ENCODE measurements at regions not wholly inside any gene's neighbourhood (a gene's known extent, or its start where the extent isn't known, plus 50 kb on each side); places are given as distances from the start of the nearest gene placed in this dataset.
A peak's percentile ranks its signal among the peaks of the same experiment; 100 is the strongest.

DNA sequence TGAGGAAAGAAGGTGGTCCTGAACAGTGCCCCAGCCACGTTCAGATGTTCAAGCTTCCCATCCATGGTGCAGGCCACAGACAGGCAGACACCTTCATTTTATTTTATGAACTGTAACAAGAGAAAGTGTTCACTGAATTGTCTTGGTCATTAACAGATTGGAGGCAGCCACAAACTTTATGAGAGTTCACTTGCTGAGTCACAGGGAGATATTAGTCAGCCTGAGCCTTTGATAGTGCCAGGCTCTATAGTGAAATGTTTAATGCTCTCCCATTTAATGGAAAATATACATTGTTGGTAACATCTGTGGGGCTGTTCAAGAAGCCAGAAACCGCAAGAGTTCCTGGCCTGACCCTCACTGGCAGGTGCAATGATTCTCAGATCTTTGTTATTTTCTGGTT is 237.0 kb downstream of the TENT4A start:
- DNase-seq = no peak
- H3K9me3 ChIP-seq (ENCODE audit: severe bottlenecking) = peaks cover 2% of the 10 kb centered on the region
- no peaks in the 10 kb centered on the region for H3K27me3 ChIP-seq (ENCODE audit: insufficient read depth, low read depth, severe bottlenecking)
- no peaks in the 10 kb centered on the region for H3K36me3 ChIP-seq
- TF ChIP-seq, protein P1, sequence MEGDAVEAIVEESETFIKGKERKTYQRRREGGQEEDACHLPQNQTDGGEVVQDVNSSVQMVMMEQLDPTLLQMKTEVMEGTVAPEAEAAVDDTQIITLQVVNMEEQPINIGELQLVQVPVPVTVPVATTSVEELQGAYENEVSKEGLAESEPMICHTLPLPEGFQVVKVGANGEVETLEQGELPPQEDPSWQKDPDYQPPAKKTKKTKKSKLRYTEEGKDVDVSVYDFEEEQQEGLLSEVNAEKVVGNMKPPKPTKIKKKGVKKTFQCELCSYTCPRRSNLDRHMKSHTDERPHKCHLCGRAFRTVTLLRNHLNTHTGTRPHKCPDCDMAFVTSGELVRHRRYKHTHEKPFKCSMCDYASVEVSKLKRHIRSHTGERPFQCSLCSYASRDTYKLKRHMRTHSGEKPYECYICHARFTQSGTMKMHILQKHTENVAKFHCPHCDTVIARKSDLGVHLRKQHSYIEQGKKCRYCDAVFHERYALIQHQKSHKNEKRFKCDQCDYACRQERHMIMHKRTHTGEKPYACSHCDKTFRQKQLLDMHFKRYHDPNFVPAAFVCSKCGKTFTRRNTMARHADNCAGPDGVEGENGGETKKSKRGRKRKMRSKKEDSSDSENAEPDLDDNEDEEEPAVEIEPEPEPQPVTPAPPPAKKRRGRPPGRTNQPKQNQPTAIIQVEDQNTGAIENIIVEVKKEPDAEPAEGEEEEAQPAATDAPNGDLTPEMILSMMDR (IDR thresholded peaks at IDR 0.05; ENCODE audit: low read depth, low read length) = no peak
- H3K4me3 ChIP-seq (ENCODE audit: low read depth, low read length) = no peak overlapping the region
- no peak overlapping the region for H3K27ac ChIP-seq

DNA sequence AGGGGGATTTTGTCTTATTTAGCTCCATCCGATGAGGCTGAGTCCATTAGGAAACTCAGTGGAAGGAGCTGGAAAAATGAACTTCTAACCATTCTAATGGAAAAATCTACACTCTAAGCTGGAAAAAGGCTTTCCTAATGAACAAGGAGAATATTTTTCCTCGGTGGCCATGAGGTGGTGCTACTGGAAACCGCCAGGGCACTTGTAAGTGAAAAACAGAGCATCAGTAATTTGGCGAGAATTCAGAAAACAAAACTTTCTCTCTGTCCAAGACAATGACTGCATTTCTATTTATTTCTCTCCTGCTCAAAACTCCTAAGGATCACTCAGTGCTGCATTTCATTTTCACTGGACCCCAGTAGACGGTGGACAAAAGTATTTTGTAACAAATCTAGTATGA is 237.6 kb downstream of the TENT4A start:
- TF ChIP-seq, protein P1 (IDR thresholded peaks at IDR 0.05; ENCODE audit: low read depth, low read length) = peak; percentile 49
- no peaks in the 10 kb centered on the region for H3K36me3 ChIP-seq
- peaks cover 2% of the 10 kb centered on the region for H3K9me3 ChIP-seq (ENCODE audit: severe bottlenecking)
- DNase-seq = peak; percentile 48
- H3K27me3 ChIP-seq (ENCODE audit: insufficient read depth, low read depth, severe bottlenecking) = no peaks in the 10 kb centered on the region
- H3K4me3 ChIP-seq (ENCODE audit: low read depth, low read length) = no peak overlapping the region
- no peak overlapping the region for H3K27ac ChIP-seq

DNA sequence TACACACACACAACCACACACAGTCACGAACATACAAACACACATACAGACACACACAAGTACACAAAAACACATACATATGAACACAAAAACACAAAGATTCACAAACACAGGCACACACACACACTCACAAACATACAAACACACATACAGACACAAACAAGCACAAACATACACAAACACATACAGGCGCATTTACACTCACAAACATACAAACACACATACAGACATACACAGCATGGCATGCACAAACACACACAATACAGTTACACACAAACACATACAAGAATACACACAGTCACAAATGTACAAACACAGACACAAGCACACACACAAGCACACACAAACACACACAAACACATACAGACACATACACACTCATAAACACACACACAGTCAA is 247.9 kb downstream of the TENT4A start:
- no peak for DNase-seq
- no peaks in the 10 kb centered on the region for H3K36me3 ChIP-seq
- no peaks in the 10 kb centered on the region for H3K27me3 ChIP-seq (ENCODE audit: insufficient read depth, low read depth, severe bottlenecking)

DNA sequence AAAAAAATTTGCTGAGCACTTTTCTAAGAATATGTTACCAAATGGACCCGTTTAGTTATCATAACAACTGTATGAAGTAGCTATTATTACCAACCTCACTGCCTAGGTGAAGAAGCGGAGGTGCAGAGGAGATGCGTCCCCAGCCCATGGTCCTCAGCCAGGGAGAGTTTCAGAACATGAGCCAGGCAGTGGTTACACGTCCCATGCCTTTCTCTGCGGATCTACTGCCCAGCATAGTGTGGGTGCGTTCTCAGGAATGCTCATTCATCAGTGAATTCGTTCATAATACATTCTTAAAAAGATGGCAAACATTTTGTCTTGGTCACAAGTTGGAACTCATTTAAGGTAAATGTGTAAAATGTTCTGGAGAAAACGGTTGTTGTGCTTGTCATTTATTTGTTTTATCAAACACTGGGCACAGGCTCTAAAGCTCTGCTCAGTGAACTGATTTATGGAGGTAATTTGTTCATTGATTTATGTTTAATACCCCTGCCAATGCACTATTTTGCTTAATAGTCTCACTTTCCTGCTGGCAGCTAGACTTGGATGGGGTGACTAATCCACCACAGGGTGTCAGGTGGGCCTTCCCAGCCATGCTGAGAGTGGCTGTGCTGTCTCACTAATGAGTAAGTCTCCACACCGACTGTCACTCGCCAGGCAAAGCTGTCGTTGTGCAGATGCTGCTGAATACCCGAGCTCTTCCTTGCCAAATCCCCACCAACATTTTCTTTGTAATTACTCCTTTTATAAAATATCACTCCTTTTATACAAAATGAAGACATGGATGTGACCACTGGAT is 248.8 kb downstream of the TENT4A start:
- no peaks in the 10 kb centered on the region for H3K36me3 ChIP-seq
- peak overlapping the region; percentile 28 for H3K27ac ChIP-seq
- TF ChIP-seq, protein P1 (IDR thresholded peaks at IDR 0.05; ENCODE audit: low read depth, low read length) = no peak
- no peaks in the 10 kb centered on the region for H3K27me3 ChIP-seq (ENCODE audit: insufficient read depth, low read depth, severe bottlenecking)
- peak; percentile 91 for DNase-seq
- peaks cover 8% of the 10 kb centered on the region for H3K9me3 ChIP-seq (ENCODE audit: severe bottlenecking)
- no peak overlapping the region for H3K4me3 ChIP-seq (ENCODE audit: low read depth, low read length)

More for the DNA sequence above, 247.9 kb downstream of the TENT4A start:
- TF ChIP-seq, protein P1 (IDR thresholded peaks at IDR 0.05; ENCODE audit: low read depth, low read length) = no peak
- H3K9me3 ChIP-seq (ENCODE audit: severe bottlenecking) = peaks cover 8% of the 10 kb centered on the region
- H3K27ac ChIP-seq = no peak overlapping the region
- H3K4me3 ChIP-seq (ENCODE audit: low read depth, low read length) = no peak overlapping the region

DNA sequence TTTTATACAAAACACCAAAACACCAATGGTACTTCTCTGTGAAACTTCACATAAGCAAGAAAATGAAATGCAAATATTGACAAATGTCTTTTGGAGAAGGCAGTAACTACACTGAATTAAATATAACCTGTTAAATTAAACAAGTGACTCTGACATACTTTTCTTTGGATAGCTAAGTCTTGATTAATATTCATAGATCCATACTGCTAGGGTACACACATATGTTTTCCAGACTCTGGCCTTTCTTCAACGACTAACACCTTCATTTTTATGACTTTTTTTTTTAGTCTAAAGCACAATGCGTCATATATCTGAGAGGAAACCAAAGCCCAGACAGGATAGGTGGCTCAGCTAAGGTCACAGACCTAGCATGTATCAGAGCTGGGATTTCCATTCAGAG is 263.7 kb downstream of the TENT4A start:
- H3K9me3 ChIP-seq (ENCODE audit: severe bottlenecking) = peaks cover 4% of the 10 kb centered on the region
- H3K36me3 ChIP-seq = no peaks in the 10 kb centered on the region
- TF ChIP-seq, protein P1 (IDR thresholded peaks at IDR 0.05; ENCODE audit: low read depth, low read length) = no peak
- H3K27me3 ChIP-seq (ENCODE audit: insufficient read depth, low read depth, severe bottlenecking) = no peaks in the 10 kb centered on the region
- H3K27ac ChIP-seq = no peak overlapping the region
- no peak for DNase-seq
- no peak overlapping the region for H3K4me3 ChIP-seq (ENCODE audit: low read depth, low read length)

- Histone ChIP-seq H3K27me3 (ENCODE audit: insufficient read depth, low read depth, severe bottlenecking) (no peaks in the 10 kb centered on the region), H3K4me3 (ENCODE audit: low read depth, low read length) (no peak overlapping the region), H3K9me3 (ENCODE audit: severe bottlenecking) (peaks cover 4% of the 10 kb centered on the region), H3K36me3 (no peaks in the 10 kb centered on the region), H3K27ac (no peak overlapping the region)
- DNase-seq = no peak
- TF ChIP-seq, protein P1 (IDR thresholded peaks at IDR 0.05; ENCODE audit: low read depth, low read length) = no peak
Observed at GRCh38 chr5:6979061-6979460, 265.8 kb downstream of the TENT4A start.
